ENCODE measurements at regions not wholly inside any gene's neighbourhood (a gene's known extent, or its start where the extent isn't known, plus 50 kb on each side); places are given as distances from the start of the nearest gene placed in this dataset.

DNA sequence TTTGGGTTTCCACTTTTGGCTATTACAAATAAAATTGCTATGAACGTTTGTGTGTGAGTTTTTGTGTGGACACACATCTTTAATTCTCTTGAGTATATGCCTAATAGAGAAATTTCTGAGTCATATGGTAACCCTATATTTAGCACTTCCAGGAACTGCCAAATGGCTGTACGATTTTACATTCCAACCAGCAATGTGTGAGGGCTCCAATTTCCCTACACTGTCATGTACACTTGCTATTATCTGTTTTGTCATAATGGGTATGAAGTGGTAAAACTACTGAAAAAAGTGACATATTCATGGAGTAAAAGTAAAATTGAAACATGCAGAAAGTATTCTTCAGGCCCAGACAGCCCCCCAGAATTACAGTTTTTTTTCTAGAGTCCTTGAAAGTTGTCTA, 59.6 kb upstream of the ESR1 start:
- TF ChIP-seq EZH2 (IDR thresholded peaks at IDR 0.05; ENCODE audit: insufficient read depth, poor library complexity, severe bottlenecking): no peak
- TF ChIP-seq EZH2phosphoT487 (IDR thresholded peaks at IDR 0.05; ENCODE audit: insufficient read depth, low read depth): no peak

Data from GM23248 (cell line).